ENCODE measurements at regions not wholly inside any gene's neighbourhood (a gene's known extent, or its start where the extent isn't known, plus 50 kb on each side); places are given as distances from the start of the nearest gene placed in this dataset.

DNA sequence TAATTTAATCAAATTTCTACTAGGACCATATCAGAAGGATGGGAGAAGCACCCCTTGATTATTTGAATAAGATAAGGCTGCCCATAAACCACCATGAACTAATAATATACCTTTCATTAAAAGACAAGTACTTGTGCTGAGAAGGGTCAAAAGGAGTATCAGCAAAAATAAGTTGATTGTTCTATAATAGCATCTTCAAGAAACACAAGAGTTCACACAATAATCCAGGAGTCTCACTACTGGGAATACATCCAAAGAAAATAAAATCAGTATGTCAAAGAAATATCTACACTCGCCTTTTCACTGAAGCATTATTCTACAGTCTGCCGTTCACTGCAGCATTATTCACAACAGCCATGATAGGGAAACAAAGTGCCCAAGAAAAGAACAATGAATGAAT is 1310.1 kb upstream of the PCDH9 start:
- no peak for TF ChIP-seq POLR2A (IDR thresholded peaks at IDR 0.05)
- TF ChIP-seq, protein P1, sequence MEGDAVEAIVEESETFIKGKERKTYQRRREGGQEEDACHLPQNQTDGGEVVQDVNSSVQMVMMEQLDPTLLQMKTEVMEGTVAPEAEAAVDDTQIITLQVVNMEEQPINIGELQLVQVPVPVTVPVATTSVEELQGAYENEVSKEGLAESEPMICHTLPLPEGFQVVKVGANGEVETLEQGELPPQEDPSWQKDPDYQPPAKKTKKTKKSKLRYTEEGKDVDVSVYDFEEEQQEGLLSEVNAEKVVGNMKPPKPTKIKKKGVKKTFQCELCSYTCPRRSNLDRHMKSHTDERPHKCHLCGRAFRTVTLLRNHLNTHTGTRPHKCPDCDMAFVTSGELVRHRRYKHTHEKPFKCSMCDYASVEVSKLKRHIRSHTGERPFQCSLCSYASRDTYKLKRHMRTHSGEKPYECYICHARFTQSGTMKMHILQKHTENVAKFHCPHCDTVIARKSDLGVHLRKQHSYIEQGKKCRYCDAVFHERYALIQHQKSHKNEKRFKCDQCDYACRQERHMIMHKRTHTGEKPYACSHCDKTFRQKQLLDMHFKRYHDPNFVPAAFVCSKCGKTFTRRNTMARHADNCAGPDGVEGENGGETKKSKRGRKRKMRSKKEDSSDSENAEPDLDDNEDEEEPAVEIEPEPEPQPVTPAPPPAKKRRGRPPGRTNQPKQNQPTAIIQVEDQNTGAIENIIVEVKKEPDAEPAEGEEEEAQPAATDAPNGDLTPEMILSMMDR (IDR thresholded peaks at IDR 0.05), result no peak
